Epithelial cell of esophagus (primary cell): ENCODE measurements at regions not wholly inside any gene's neighbourhood (a gene's known extent, or its start where the extent isn't known, plus 50 kb on each side); places are given as distances from the start of the nearest gene placed in this dataset.

Experiments used
- DNase-seq: peaks from one replicate; pipeline ENCODE4 v3.0.0; 2010; ENCODE audit warnings: low read depth
- H3K4me3 ChIP-seq: 2 replicates; pipeline ENCODE4 v1.5.1; 2011; ENCODE audit warnings: mild to moderate bottlenecking, low read length, control low read depth
- CTCF ChIP-seq: IDR thresholded peaks from 2 replicates; pipeline ENCODE4 v1.5.1; 2011; ENCODE audit warnings: low read depth, mild to moderate bottlenecking, low read length, control low read depth, inconsistent platforms; ENCODE audit not compliant: insufficient read depth; ENCODE audit errors: missing control alignments

- H3K4me3 ChIP-seq = no peak overlapping the region
- no peak for DNase-seq
- TF ChIP-seq CTCF = no peak
Measured at GRCh38 chr2:3021720-3022119, 355.9 kb downstream of the EIPR1 start.

GRCh38 chr2:3010001-3010400 is 367.6 kb downstream of the EIPR1 start:
- H3K4me3 ChIP-seq = no peak overlapping the region
- DNase-seq = no peak
- TF ChIP-seq CTCF = no peak

- no peak overlapping the region for H3K4me3 ChIP-seq
- no peak for TF ChIP-seq CTCF
- no peak for DNase-seq
Measured at GRCh38 chr2:3009483-3009882, 368.1 kb downstream of the EIPR1 start.

- no peak for DNase-seq
- H3K4me3 ChIP-seq = no peak overlapping the region
- TF ChIP-seq CTCF = no peak
Measured at GRCh38 chr2:3009005-3009404, 368.6 kb downstream of the EIPR1 start.

GRCh38 chr2:3008561-3008960 is 369.1 kb downstream of the EIPR1 start:
- no peak for TF ChIP-seq CTCF
- no peak for DNase-seq

GRCh38 chr2:3007135-3007534 is 370.5 kb downstream of the EIPR1 start:
- no peak for DNase-seq
- H3K4me3 ChIP-seq = no peak overlapping the region
- no peak for TF ChIP-seq CTCF

More at GRCh38 chr2:3008561-3008960, 369.1 kb downstream of the EIPR1 start:
- no peak overlapping the region for H3K4me3 ChIP-seq

- TF ChIP-seq CTCF = no peak
Measured at GRCh38 chr2:3005859-3006501, 371.6 kb downstream of the EIPR1 start.

More at GRCh38 chr2:3005859-3006501, 371.6 kb downstream of the EIPR1 start:
- no peak overlapping the region for H3K4me3 ChIP-seq
- no peak for DNase-seq
